ENCODE measurements at regions not wholly inside any gene's neighbourhood (a gene's known extent, or its start where the extent isn't known, plus 50 kb on each side); places are given as distances from the start of the nearest gene placed in this dataset.

DNA sequence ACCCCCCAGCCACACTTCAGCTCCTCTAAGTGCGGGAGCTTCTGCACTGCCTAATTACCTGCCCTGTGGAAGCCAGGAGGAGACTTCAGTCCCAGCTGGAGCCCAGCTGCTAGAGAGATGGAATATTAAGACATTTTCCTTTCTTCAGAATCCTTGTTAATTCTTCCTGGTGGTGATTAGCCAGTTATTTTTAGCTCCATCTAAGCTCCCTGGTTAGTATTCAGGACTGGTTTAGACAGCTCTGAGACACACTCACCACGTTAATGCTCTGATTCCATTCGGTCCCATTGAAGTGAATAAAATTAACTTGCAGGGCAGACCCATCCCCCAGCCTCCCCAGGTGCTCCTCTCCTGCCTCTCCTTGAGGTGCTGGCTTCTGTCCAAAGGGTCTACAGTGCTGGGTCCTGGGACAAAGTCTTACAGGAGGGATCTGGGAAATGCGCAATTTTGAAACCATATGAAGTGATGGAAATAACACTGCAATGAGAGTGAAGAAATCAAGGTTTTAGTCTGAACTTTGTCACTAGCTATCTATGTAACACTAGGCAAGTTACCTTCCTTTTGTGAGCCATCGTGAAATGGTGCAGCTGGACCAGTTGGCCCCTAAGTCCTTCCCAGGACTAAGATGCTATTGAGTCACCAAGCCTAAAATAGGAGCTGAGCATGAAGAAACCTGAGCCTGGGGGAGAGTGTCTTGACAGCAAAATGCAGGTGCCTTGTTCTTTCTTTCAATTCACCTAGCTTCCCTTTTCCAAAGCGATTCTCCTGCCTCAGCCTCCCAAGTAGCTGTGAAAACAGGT lies 117.4 kb upstream of the ATP1A1 start:
- TF ChIP-seq, protein P1, sequence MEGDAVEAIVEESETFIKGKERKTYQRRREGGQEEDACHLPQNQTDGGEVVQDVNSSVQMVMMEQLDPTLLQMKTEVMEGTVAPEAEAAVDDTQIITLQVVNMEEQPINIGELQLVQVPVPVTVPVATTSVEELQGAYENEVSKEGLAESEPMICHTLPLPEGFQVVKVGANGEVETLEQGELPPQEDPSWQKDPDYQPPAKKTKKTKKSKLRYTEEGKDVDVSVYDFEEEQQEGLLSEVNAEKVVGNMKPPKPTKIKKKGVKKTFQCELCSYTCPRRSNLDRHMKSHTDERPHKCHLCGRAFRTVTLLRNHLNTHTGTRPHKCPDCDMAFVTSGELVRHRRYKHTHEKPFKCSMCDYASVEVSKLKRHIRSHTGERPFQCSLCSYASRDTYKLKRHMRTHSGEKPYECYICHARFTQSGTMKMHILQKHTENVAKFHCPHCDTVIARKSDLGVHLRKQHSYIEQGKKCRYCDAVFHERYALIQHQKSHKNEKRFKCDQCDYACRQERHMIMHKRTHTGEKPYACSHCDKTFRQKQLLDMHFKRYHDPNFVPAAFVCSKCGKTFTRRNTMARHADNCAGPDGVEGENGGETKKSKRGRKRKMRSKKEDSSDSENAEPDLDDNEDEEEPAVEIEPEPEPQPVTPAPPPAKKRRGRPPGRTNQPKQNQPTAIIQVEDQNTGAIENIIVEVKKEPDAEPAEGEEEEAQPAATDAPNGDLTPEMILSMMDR (IDR thresholded peaks at IDR 0.05): no peak
- TF ChIP-seq POLR2AphosphoS5 (IDR thresholded peaks at IDR 0.05): no peak
- TF ChIP-seq POLR2A (IDR thresholded peaks at IDR 0.05): no peak
- no peak for TF ChIP-seq EP300 (IDR thresholded peaks at IDR 0.05)
